GM12872 (cell line): ENCODE measurements at regions not wholly inside any gene's neighbourhood (a gene's known extent, or its start where the extent isn't known, plus 50 kb on each side); places are given as distances from the start of the nearest gene placed in this dataset.

ENCODE experiments used
- TF ChIP-seq, protein P1 (sequence below): IDR thresholded peaks from 3 replicates; pipeline ENCODE4 v1.5.1; 2011; ENCODE audit warnings: low read depth, mild to moderate bottlenecking, low read length, moderate library complexity; ENCODE audit not compliant: insufficient read depth

GRCh38 chr2:155431004-155431507, 732.6 kb downstream of the KCNJ3 start:
- TF ChIP-seq, protein P1, sequence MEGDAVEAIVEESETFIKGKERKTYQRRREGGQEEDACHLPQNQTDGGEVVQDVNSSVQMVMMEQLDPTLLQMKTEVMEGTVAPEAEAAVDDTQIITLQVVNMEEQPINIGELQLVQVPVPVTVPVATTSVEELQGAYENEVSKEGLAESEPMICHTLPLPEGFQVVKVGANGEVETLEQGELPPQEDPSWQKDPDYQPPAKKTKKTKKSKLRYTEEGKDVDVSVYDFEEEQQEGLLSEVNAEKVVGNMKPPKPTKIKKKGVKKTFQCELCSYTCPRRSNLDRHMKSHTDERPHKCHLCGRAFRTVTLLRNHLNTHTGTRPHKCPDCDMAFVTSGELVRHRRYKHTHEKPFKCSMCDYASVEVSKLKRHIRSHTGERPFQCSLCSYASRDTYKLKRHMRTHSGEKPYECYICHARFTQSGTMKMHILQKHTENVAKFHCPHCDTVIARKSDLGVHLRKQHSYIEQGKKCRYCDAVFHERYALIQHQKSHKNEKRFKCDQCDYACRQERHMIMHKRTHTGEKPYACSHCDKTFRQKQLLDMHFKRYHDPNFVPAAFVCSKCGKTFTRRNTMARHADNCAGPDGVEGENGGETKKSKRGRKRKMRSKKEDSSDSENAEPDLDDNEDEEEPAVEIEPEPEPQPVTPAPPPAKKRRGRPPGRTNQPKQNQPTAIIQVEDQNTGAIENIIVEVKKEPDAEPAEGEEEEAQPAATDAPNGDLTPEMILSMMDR, result no peak

GRCh38 chr2:155427470-155427869, 729.0 kb downstream of the KCNJ3 start:
- TF ChIP-seq, protein P1, result no peak

GRCh38 chr2:155424518-155424917, 726.0 kb downstream of the KCNJ3 start:
- TF ChIP-seq, protein P1, result no peak

DNA sequence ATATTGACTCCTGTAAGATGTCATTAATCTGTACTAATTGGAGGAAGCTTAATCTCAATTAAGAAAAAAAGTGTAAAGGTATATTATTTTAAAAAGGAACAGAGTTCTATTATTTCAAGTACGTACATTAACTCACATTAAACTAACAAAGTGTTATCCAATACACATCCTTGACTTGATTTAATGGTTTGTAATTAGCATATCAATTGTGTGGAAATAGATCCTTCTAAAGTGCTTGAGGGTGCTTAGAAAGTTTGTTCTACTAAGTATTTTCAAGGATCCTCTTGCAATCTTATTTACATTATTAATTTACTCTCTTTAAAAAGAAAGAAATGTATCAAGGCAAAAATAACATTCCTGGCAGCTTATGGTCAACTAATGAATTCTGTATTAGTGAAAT, 720.3 kb downstream of the KCNJ3 start:
- TF ChIP-seq, protein P1, result no peak

GRCh38 chr2:155412598-155412997, 714.1 kb downstream of the KCNJ3 start:
- TF ChIP-seq, protein P1, result no peak

- TF ChIP-seq, protein P1, result no peak
These were observed 706.0 kb downstream of the KCNJ3 start for GRCh38 chr2:155404433-155405002.

DNA sequence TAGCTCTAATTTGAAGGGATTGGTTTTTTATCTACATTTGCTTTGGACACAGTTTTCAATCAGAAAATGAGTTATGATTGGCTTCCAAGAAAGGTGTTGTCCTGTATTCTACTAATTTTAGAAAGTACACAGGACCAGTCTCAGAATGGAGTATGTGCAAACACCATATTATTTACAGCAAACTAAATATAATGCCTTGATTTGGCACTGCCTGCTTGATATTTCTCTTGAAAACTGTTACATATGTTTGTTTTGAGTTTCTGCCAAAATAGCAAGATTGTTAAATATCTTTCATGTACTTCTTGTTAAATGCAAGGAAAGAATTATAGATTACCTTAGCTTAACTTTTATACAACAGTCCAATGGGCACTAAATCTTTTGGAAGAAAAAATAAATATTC, 694.9 kb downstream of the KCNJ3 start:
- TF ChIP-seq, protein P1, result no peak
